NCI-H510A (cell line): ENCODE measurements at regions not wholly inside any gene's neighbourhood (a gene's known extent, or its start where the extent isn't known, plus 50 kb on each side); places are given as distances from the start of the nearest gene placed in this dataset.

Experiments used
- DNase-seq: peaks from one replicate; lab custom pipeline; 2025; lab: John Stamatoyannopoulos, UW

DNA sequence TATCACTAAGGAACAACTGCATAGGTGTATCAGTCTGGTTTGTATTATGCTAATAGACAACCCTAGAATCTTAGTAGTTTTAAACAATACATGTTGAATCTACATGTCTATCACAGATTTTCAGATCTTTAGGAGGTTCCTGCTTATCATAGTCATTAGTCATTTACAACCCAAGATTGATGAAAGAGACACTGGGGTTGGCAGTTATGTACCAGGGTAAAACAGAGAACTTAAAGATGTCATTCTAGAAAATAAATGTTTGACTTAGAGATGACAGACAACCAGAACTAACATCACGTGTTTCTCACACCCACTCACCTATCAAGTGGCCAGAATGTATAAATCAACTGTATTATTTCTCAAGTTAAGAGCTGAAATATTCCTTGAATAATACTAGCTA, 181.9 kb downstream of the PABPC4L start:
- DNase-seq, result no peak

DNA sequence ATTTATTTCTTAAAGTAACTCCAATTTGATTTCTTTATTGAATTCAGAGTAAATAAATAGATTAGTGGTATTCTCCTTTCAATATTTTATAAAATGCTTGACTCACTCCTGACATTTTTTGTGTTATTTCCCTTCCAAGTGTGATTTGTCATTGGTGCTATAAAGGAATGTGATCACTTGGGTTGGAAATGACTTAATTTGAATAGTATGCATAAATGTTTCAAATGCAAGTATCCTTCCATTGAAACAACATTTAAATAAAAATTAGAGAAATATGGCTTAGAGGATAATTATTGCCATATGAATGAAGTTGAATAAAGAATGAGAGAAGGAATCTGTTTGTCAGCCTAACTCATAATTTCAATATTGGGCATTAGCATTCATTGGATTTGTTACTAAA, 182.7 kb downstream of the PABPC4L start:
- no peak for DNase-seq

DNA sequence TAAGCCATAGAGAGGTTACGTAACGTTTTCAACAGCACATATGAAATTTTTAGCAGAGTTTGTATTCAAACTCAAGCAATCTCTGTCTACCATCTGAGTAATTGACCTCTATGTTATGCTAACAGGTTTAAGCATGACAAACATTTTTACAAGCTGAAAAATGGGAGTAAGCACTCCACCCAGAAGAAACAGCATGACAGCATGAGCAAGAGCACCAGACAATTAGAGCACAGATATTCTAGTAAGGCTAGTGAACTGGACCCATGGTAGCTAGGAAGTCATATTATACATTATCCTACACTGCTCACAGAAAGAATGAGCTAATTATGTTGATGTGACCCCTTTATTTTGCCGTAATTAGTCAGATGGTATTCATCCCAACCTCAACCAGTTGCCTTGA, 200.5 kb downstream of the PABPC4L start:
- DNase-seq, result no peak

DNA sequence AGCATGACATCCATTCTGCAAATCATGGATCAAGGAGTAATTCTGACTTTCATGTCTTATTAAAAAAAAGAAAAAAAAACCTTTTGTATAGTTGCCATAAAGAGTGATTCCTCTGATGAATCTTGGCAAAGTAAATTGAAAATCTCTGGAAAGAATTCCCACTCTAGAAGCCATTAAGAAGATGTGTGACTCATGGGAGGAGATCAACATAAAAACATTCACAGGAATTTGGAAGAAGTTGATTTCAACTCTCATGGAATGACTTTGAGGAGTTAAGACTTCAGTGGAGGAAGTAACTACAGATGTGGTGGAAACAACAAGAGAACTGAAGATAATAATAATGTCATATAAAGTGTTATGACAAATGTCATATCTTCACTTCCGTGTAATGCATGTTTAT, 204.2 kb downstream of the PABPC4L start:
- DNase-seq, result no peak

DNA sequence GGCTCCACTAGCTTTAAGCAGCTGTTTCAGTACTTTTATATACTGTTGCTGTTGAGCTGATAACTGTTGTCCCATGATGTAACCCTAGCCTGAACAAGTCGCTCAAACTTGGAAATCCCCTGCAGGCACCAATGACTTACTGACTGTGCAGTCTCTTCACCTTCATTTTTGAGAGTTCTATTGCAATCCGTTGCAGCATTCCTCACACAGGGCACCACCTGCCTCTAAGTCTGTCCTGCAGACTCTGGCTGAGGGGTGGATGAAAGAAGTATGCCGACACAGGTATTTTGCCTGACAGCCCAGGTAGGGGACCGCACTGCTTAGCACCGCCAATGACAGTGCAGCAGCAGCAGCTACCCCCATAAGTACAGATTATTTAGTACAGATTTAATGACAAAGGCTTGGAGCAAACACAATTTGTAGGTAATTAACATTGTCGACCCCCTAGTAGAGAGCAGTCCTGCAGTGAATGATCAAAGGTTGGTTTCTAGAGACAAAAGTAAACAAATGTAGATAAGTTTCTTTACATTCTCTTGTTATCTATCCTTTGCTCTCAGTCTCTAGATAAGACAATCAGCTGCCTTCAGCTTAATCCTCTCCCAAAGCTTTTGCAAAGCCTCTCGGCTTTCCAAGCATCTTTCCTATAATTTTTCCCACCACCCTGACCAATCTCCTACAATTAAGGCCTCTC, 205.0 kb downstream of the PABPC4L start:
- no peak for DNase-seq

DNA sequence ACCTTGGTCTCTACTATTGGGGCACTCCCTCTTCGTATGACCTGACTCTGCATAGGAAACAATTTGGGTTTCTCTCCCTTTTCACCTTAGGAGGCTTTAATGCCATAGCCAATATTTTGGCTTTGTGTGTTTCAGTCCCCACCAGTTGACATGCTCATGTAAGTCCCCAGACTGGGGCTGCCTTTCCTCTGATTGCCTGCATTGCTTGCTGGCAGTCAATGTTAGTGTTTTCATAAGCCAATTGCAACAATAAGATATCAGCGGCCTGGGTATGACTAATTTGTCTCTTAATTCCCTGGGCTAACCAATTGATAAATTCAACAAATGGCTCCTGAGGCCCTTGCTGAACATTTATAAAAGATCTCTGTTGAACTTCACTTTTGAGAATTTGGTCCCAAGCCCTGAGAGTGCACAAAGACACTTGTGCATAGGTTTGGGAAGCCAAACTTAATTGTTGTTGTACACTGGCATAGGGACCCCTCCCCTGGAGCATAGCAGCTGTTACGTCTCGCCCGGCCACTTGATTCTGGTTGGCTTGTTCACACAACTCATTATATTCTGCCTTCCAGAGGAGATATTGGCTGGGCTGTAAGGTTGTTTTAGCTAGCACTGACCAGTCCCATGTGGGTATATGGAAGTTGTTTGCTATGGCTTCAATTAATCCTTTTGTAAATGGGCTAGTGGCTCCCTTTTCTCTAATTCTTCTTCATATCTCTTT, 206.2 kb downstream of the PABPC4L start:
- DNase-seq, result no peak

DNA sequence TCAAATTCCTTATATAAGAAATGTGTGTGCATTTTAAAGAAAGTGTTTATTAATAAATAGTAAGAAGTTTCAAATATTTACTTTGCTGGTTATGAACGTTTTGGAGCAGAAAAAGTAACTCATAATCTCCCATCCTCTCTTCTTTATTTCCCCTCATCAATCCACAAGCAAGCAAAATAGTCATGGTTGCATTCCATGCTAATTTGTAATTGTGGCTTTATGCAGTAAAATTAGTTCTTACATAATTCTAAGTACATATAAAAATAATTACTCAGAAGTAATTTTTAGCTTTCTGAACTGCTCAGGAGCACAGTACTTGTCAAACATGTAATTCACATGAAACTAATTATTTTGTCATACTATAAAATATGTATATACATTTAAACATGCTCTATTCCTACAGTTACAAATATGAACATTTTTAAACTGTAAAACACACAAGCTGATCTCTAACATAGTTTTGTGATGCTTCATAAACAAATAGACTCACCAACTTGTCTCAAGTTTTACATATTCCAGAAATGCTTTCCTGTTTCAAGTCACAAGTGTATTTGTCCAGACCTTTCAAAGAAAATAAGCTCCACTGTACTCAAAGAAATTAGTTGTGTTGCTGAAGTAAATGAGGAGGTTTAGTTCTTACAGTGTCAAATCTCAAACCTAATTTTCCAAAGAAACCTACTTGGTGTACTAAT, 218.9 kb downstream of the PABPC4L start:
- DNase-seq, result no peak

DNA sequence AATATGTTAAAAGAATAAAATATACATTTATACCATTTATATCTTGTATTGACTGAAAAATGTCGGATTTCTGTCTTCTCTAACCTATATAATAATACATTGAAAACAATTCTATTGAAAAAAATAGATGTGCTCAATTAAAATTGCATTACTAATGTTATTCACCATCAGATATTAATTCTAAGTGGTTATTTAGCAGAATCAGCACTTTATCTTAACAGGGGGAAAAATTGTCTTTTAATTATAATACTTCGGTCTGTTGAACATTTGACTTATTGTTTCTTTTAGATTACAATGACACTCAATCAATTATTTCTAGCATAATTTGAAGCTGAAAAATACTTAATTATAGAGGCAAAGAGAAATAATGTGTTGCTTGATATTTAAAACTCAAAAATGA, 220.3 kb downstream of the PABPC4L start:
- no peak for DNase-seq

DNA sequence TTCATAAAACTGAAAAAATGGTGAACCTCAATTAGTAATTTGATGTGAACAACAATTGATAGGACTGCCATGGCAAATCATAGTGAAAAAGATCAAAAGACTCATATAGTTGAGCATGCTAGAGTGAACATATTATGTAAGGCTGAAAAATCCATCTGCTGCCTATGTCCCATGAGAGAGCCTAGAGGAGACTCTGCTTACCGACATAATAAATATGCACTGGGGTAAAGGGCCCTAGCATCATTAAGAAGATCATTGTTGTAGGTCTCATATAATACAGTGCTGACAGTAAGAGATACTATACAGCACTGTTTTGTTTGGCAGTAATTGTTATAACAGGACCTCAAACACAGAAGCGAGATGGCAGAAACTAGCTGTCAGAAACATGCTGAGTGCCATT, 229.0 kb downstream of the PABPC4L start:
- DNase-seq, result no peak

DNA sequence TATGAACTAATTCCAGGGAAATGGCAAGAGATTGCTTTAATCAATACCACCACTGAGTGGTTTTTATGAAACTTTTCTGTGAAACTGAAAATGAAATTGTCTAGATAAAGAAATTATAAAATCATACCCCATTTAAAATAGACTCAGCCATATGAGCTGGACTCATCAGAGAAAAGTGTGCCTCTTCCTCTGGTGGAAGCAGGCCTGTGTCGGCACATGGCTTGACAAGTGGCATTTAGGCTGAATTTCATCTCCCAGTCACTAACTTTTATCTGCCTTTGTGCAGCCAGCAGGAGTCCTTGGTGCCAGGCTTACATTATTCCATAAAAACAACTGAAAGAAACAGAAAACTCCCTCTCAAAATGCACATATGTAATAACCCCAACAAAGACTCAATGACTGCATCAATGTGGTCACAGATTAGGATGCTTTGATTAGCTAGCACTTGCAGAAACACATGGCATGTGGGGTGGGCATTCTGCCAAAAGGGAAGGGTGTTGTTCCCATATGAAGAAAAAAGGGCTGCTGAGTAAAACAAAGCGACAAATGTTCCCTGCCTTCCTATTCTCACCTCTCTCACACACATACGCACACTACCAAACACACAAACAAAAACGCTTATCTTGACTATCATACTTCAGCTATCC, 232.3 kb downstream of the PABPC4L start:
- no peak for DNase-seq

DNA sequence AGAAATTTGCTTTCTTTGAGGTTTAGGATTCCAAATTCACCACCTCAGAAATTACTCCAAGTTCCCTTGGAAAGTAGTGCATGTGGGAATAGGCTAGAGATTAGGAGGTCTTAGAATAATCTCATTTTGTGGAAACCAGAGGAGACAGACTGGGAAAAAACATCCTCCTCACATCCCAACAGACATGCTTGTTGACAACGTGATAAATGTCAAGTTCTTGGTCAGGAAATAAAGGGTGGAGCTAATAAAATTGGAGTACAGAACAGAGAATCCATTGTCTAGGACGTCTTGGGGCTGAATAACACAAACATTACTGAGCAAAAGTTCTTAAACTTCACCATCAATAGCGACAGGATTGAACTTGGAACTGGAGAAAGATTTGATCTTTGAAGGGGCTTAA, 233.4 kb downstream of the PABPC4L start:
- no peak for DNase-seq

DNA sequence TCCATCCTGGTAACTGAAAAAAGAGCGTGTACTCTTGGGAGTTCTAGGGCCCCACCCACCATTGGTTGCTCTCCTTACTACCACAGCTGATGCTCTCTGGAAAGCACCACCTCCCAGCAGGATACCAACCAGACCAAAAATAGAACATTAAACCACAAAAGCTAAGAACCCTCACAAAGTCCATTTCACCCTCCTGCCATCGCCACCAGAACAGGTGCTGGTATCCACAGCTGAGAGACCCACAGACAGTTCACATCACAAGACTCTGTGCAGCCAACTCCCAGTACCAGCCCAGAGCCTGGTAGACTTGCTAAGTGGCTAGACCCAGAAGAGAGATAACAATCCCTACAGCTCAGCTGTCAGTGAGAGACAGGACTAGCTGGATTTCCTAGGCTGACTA, 240.6 kb downstream of the PABPC4L start:
- DNase-seq, result no peak

DNA sequence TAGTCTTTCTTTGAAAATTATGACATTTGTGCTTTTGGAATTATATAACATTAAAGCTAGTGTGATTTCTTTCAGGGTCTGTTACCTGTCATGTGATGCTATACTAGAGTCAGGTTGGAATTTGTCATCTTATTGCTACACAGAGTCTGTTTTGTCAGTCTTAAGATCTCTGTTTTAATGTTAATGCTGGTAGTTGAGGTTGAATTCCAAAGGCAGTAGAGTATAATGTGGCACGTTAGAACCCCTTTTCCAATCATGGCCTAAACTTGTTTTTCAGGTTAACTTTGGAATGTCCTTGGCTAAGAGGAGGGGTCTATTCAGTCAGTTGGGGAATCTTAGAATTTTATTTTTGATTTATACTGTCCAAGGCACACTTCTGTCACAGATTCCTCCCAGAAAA, 258.5 kb downstream of the PABPC4L start:
- no peak for DNase-seq

DNA sequence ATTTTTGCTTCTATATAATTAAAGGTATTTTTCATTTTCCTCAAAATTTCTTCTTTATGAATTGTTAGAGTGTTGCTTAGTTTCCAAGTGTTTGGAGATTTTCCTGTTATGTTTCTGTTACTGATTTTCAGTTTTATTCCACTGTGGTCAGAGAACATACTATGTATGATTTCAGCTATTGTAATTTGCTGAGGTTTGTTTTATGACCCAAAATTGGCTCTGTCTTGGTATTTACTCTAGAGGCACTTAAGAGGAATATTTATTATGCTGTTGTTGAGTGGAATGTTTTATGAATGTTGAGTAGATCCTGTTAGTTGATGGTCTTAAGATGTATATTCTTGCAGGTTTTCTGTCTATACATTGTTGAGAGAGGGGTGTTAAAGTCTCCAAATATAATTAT, 263.5 kb downstream of the PABPC4L start:
- DNase-seq, result no peak

DNA sequence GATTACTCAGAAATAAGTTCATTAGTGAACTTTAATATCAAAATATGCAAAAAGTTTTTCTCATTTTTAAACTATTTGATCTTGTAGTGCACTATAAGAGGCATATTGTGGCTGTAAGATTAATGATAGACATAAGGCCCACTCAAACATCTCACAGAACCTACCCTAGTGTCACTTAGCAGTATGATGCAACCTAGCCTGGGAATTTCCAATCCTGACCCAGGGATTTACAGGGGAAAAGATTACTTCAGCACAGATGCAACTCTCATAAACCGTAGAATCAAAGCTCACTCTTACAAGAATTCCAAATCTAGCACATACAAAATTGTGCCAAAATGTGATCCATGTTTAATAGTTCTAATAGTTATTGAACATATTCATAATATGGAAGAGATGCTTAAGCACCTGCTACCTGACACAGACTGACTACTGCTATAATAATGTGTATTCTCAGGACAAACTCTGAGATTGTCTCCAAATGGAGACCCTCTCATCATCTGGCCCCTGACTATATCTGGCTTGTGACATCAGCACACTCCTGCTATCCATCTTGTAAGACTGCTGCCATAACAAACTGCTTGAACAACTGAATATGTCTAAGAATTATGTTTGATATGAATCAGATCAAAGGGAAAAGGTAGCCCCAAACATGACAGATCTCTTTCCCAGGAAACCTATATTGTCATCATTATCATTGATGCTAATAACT, 271.9 kb downstream of the PABPC4L start:
- DNase-seq, result no peak

DNA sequence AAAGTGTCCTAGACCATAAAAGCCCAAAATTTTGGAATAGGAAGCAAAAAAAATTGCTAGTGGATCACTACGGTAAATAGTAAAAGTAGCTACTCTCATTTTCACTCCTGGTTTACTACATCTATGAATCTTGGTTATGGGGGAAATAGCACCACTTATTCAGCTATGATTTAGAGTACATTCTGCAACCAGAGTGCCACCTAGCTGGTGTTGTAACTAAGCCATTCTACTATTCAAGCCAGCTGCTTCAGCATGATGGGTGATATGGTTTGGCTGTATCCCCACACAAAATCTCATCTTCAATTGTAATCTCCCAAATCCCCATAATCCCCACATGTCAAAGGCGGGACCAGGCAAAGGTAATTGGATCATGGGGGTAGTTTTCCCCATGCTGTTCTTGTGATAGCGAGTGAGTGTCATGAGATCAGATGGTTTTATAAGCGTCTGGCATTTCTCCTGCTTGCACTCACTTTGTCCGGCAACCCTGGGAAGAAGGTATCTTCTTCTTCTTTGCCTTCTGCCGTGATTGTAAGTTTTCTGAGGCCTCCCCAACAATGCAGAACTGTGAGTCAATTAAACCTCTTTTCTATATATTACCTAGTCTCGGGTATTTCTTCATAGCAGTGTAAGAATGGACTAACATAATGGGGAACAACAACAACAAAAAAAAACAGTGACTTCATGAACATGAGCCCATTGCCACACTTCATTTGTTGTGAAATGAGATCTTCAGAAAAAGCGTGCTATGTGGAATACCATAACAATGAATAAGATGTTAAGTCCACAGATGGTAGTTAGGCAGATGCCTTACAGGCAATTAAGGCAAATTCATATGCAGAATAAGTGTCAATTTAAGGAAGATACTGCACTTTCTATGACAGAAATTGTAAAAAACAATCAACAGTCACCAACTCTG, 280.1 kb downstream of the PABPC4L start:
- DNase-seq, result no peak

DNA sequence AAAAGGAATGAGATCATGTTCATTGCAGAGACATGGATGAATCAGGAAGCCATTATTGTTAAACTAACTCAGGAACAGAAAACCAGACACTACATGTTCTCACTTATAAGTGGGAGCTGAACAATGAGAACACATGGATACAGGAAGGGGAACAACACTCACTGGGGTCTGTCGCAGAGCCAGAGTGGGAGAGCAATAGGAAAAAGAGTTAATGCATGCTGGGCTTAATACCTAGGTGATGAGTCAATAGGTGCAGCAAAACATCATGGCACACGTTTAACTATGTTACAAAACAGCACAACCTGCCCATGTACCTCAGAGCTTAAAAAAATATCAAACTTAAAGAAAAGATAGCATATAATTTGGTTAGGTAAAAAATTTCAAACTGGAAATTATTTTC, 281.4 kb downstream of the PABPC4L start:
- no peak for DNase-seq

DNA sequence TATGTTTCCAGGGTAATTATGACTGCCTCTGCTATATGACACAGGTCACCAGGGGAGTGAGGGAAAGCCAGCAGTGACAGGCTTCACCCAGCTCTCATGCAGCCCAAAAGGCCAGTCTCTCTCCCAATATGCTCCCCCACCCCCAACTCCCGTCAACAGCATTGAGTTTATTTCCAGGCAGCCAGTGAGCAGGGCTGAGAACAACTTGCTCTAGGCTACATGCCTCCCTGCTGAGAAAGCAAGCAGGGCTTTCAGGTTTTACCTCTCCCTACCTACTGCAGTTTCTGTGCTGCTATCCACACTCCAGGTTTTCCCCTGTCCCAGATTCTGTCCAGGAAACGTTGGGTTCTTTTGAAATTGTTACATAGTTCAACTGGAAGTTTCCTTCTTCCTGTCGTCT, 291.4 kb downstream of the PABPC4L start:
- no peak for DNase-seq

DNA sequence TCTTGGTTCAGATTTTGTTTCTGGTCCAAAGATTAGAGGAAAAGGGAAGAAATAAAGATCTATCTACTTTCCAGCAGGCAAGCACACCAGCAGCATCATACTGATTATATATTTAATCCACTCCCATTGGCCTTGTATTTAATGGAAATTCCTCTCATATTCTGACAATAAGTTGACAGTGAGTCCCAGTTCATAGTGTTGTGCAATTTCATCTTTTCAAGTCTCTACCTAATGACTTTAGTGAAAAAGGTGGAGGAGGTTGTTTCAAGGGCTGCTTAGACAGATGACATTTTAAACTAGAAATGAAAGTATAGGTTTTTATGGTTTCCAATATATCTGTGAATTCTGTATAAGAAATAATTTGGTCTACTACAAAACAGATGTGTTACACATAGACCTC, 298.6 kb downstream of the PABPC4L start:
- DNase-seq, result no peak

DNA sequence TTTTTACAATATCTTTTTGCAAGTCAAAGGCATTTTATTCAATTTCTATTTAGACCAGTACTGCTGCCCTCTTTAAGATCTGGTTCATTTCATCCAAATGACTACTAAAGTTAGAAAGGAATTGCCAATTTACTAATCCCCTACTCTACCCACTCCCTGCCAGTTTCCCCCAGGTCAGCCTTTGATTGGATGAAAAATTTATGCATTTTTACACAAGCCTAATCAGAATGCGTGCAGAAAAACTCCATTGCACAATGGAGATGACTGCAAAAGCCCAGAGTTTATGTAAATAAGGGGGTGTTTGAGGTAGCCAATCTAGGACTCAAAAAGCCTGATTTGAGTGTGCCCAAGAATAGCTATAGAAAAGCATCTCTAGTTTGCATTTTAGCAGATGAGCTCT, 310.6 kb downstream of the PABPC4L start:
- DNase-seq, result no peak

DNA sequence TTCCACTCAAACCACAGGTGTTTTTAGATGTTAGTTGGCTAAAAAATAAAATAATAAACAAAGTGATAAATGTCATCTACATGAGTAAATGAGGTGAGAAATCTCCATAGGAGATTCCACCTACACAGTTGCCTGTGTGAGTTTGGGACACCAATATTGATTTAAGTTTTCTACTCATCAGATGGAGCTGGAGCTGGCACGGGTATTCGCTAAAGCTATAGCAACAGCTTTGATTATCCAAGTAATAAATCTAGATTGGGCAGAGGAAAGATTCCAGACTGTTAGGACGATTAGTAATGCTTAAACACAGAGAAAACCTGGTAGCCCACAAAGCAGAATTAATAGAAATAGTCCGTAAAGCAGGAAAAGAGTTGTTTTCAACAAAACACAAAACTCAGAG, 313.9 kb downstream of the PABPC4L start:
- no peak for DNase-seq
